ENCODE measurements at regions not wholly inside any gene's neighbourhood (a gene's known extent, or its start where the extent isn't known, plus 50 kb on each side); places are given as distances from the start of the nearest gene placed in this dataset.

DNA sequence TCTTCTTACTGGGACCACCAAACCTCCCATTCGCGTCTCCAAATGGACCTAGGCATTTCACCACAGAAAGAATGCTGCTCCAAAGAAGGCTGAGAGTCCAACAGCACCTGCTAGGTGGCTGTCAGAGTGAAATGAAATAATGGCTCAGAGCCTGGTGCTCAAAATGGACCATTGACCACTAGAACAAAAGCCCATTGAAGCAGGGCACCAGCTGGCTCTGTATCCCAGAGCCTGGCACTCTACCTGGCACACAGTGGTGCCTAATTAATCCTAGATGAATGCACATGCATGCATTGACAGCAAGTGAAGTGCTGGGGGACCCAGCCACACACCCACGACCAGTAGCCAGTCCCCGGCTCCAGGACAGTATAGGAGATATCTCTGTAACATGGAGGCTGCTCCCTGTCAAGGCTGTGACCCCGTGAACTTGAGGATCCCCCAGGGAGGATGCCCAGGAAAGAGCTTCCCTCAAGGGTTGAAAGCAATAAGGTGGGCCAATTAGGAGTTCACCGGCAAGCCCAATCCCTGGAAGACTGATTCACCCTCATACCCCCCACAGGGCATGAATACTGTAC, 261.3 kb downstream of the TNS1 start:
- TF ChIP-seq, protein P1, sequence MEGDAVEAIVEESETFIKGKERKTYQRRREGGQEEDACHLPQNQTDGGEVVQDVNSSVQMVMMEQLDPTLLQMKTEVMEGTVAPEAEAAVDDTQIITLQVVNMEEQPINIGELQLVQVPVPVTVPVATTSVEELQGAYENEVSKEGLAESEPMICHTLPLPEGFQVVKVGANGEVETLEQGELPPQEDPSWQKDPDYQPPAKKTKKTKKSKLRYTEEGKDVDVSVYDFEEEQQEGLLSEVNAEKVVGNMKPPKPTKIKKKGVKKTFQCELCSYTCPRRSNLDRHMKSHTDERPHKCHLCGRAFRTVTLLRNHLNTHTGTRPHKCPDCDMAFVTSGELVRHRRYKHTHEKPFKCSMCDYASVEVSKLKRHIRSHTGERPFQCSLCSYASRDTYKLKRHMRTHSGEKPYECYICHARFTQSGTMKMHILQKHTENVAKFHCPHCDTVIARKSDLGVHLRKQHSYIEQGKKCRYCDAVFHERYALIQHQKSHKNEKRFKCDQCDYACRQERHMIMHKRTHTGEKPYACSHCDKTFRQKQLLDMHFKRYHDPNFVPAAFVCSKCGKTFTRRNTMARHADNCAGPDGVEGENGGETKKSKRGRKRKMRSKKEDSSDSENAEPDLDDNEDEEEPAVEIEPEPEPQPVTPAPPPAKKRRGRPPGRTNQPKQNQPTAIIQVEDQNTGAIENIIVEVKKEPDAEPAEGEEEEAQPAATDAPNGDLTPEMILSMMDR (IDR thresholded peaks at IDR 0.05; ENCODE audit: low read depth, low read length) = no peak
- H3K27ac ChIP-seq = no peak overlapping the region
- H3K36me3 ChIP-seq = no peaks in the 10 kb centered on the region
- H3K27me3 ChIP-seq (ENCODE audit: insufficient read depth, low read depth, severe bottlenecking) = no peaks in the 10 kb centered on the region
- DNase-seq = no peak
- no peaks in the 10 kb centered on the region for H3K9me3 ChIP-seq (ENCODE audit: severe bottlenecking)
- no peak overlapping the region for H3K4me3 ChIP-seq (ENCODE audit: low read depth, low read length)

DNA sequence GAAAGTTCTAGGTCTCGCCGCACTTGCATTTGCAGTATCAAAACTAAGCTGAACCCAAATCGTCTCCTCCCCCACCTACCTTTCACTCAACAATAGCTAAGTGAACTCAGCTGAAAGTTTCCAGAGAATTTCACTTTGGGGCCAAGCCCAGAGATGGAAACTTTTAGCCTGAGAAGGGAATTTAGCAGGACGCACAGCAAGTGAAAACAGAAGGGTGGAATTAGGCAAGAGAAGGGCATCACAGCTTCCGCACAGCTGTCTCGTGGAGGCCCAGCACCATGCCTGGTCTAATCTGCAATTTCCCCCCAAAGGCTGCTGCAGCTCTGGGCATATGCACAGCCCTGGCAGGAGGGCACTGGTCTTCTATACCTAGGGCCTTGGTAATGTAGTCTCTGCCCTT, 262.0 kb downstream of the TNS1 start:
- no peak for DNase-seq
- H3K9me3 ChIP-seq (ENCODE audit: severe bottlenecking) = no peaks in the 10 kb centered on the region
- H3K4me3 ChIP-seq (ENCODE audit: low read depth, low read length) = no peak overlapping the region
- TF ChIP-seq, protein P1 (IDR thresholded peaks at IDR 0.05; ENCODE audit: low read depth, low read length) = no peak
- no peak overlapping the region for H3K27ac ChIP-seq
- no peaks in the 10 kb centered on the region for H3K36me3 ChIP-seq
- no peaks in the 10 kb centered on the region for H3K27me3 ChIP-seq (ENCODE audit: insufficient read depth, low read depth, severe bottlenecking)

DNA sequence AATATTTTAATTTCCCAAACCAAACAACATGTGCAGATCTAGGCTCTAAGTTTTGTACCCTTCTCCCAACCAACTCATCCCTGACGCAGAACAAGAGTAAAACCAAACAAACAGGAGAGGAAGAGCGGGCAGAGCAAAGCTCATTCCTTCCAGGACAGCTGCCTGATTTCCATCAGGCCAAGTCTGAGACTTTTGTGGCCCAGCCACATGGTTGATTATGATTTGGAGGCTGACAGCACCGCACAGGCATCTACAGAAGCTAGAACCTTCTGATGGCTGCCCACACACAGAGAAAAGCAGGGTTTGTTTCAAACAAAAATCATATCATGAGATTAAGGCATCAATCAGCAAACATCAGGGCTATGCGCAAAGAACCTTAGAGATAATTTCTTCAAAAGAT, 262.6 kb downstream of the TNS1 start:
- Histone ChIP-seq H3K9me3 (ENCODE audit: severe bottlenecking) (no peaks in the 10 kb centered on the region), H3K27me3 (ENCODE audit: insufficient read depth, low read depth, severe bottlenecking) (no peaks in the 10 kb centered on the region), H3K27ac (no peak overlapping the region), H3K36me3 (no peaks in the 10 kb centered on the region), H3K4me3 (ENCODE audit: low read depth, low read length) (no peak overlapping the region)
- TF ChIP-seq, protein P1 (IDR thresholded peaks at IDR 0.05; ENCODE audit: low read depth, low read length) = no peak
- no peak for DNase-seq

DNA sequence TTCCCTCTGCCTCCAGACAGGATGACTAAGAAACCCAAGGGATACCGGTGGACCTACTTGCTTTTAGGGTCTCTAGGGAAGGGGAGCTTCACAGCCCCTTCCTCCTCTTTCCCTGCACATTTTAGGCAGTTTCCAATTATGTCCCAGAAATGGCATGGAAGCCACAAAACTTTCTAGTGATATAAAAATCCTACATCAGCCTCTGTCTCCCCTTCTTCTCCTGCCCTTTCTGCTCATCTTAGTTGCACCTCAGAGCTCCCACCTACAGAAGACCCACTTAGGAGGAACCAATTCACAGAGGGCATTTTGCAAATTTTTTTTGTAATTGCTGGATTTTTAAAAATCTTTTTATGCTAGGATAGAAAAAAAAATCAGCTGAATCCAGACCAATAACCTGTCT, 263.1 kb downstream of the TNS1 start:
- TF ChIP-seq, protein P1 (IDR thresholded peaks at IDR 0.05; ENCODE audit: low read depth, low read length) = no peak
- no peaks in the 10 kb centered on the region for H3K9me3 ChIP-seq (ENCODE audit: severe bottlenecking)
- H3K27me3 ChIP-seq (ENCODE audit: insufficient read depth, low read depth, severe bottlenecking) = no peaks in the 10 kb centered on the region
- H3K27ac ChIP-seq = no peak overlapping the region
- no peak overlapping the region for H3K4me3 ChIP-seq (ENCODE audit: low read depth, low read length)
- DNase-seq = no peak
- H3K36me3 ChIP-seq = no peaks in the 10 kb centered on the region

DNA sequence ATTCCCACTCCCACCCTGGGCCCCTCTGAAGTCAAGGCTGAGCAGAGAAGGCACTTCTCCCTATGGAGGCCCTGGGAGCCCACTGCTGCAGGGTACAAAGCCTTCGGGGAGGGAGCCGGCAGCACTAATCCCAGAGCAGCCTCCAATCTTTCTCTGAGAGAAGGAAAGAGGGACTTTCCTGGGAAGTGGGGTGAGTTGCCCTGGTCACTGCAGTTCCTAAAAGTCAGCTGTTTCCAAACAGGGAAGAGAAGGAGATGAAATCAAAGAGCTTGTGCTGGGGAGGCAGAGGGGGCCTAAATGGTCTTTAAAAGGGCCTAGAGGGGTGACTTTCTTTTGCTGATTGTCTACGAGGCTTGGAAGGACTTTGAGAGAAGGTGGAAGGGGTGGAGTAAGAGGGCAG, 264.7 kb downstream of the TNS1 start:
- no peak overlapping the region for H3K27ac ChIP-seq
- no peaks in the 10 kb centered on the region for H3K36me3 ChIP-seq
- no peak overlapping the region for H3K4me3 ChIP-seq (ENCODE audit: low read depth, low read length)
- DNase-seq = no peak
- no peaks in the 10 kb centered on the region for H3K9me3 ChIP-seq (ENCODE audit: severe bottlenecking)
- H3K27me3 ChIP-seq (ENCODE audit: insufficient read depth, low read depth, severe bottlenecking) = no peaks in the 10 kb centered on the region
- TF ChIP-seq, protein P1 (IDR thresholded peaks at IDR 0.05; ENCODE audit: low read depth, low read length) = no peak

Data from WERI-Rb-1 (cell line).